ENCODE measurements at regions not wholly inside any gene's neighbourhood (a gene's known extent, or its start where the extent isn't known, plus 50 kb on each side); places are given as distances from the start of the nearest gene placed in this dataset.

GRCh38 chr18:33839452-33840211, 261.6 kb downstream of the ASXL3 start:
- no peaks in the 10 kb centered on the region for H3K27me3 ChIP-seq (ENCODE audit: control insufficient read depth, insufficient read depth, low read length)
- no peak overlapping the region for H3K27ac ChIP-seq (ENCODE audit: low read length)
- ATAC-seq: no peak
- TF ChIP-seq, protein P1, sequence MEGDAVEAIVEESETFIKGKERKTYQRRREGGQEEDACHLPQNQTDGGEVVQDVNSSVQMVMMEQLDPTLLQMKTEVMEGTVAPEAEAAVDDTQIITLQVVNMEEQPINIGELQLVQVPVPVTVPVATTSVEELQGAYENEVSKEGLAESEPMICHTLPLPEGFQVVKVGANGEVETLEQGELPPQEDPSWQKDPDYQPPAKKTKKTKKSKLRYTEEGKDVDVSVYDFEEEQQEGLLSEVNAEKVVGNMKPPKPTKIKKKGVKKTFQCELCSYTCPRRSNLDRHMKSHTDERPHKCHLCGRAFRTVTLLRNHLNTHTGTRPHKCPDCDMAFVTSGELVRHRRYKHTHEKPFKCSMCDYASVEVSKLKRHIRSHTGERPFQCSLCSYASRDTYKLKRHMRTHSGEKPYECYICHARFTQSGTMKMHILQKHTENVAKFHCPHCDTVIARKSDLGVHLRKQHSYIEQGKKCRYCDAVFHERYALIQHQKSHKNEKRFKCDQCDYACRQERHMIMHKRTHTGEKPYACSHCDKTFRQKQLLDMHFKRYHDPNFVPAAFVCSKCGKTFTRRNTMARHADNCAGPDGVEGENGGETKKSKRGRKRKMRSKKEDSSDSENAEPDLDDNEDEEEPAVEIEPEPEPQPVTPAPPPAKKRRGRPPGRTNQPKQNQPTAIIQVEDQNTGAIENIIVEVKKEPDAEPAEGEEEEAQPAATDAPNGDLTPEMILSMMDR (IDR thresholded peaks at IDR 0.05): peak; percentile 76; the same call in 1 of the 2 replicates
- TF ChIP-seq, protein P2, sequence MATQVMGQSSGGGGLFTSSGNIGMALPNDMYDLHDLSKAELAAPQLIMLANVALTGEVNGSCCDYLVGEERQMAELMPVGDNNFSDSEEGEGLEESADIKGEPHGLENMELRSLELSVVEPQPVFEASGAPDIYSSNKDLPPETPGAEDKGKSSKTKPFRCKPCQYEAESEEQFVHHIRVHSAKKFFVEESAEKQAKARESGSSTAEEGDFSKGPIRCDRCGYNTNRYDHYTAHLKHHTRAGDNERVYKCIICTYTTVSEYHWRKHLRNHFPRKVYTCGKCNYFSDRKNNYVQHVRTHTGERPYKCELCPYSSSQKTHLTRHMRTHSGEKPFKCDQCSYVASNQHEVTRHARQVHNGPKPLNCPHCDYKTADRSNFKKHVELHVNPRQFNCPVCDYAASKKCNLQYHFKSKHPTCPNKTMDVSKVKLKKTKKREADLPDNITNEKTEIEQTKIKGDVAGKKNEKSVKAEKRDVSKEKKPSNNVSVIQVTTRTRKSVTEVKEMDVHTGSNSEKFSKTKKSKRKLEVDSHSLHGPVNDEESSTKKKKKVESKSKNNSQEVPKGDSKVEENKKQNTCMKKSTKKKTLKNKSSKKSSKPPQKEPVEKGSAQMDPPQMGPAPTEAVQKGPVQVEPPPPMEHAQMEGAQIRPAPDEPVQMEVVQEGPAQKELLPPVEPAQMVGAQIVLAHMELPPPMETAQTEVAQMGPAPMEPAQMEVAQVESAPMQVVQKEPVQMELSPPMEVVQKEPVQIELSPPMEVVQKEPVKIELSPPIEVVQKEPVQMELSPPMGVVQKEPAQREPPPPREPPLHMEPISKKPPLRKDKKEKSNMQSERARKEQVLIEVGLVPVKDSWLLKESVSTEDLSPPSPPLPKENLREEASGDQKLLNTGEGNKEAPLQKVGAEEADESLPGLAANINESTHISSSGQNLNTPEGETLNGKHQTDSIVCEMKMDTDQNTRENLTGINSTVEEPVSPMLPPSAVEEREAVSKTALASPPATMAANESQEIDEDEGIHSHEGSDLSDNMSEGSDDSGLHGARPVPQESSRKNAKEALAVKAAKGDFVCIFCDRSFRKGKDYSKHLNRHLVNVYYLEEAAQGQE (IDR thresholded peaks at IDR 0.05; ENCODE audit: insufficient read depth in 1 of 2, low read depth in 2 of 2, low read length in 1 of 2): no peak
- no peak for TF ChIP-seq TCF7L2 (IDR thresholded peaks at IDR 0.05; ENCODE audit: low read depth, low read length)
- TF ChIP-seq SIN3A (IDR thresholded peaks at IDR 0.05; ENCODE audit: borderline replicate concordance, insufficient read depth, low read depth, low read length): no peak
- no peak for TF ChIP-seq POLR2AphosphoS5 (IDR thresholded peaks at IDR 0.05; ENCODE audit: low read depth, low read length)
- CTCF ChIA-PET: interaction anchor here (0.6 to 0.8 kb wide), 2 partner anchors 257 to 284 kb away, joined by 3 to 4 read pairs; no protein-coding TSS in a partner anchor
- no peaks in the 10 kb centered on the region; the same call in 1 of the 2 replicates for H3K4me1 ChIP-seq (ENCODE audit: control insufficient read depth, insufficient read depth, low read length)
- POLR2A ChIA-PET: no interaction called here
- H3K4me3 ChIP-seq (ENCODE audit: low read depth in 2 of 2, low read length in 2 of 2): no peak overlapping the region
- no peaks in the 10 kb centered on the region for H3K9me3 ChIP-seq (ENCODE audit: control insufficient read depth, insufficient read depth, low read depth, low read length)
- DNase-seq (ENCODE audit: low read depth, low spot score): no peak
- intact Hi-C loops (cut with micrococcal nuclease; ENCODE audit: unreplicated experiment): no loop called here
- in situ Hi-C loops (cut with HindIII; ENCODE audit: low pct_unique_long_range_greater_than_20kb, low sequenced_read_pairs): no loop called here
- H3K36me3 ChIP-seq (ENCODE audit: control insufficient read depth, insufficient read depth, low read length): no peaks in the 10 kb centered on the region
- BruUV-seq (replicated peaks): no TSS peak

DNA sequence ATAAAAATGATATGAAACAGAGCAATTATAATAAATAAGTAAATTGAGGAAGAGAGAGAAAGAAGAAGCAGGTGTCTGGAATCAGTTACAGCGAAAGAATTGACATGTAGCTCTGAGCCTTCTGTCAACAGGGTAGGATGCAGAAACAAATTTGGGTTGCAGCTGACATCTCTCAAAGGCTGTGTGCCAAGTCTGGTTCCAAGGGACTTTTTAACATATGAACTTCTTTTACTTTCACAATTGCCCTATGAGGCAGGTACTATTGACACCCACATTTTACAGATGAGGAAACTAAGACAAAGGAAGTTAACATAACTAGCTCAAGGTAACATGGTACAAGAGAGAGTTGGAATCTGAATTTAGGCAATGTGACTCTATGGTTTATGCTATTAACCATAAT, 260.0 kb downstream of the ASXL3 start:
- ATAC-seq: no peak
- ChIA-PET POLR2A (no interaction called here), CTCF (no interaction called here)
- H3K27ac ChIP-seq (ENCODE audit: low read length): no peak overlapping the region
- no peaks in the 10 kb centered on the region for H3K27me3 ChIP-seq (ENCODE audit: control insufficient read depth, insufficient read depth, low read length)
- no peaks in the 10 kb centered on the region for H3K9me3 ChIP-seq (ENCODE audit: control insufficient read depth, insufficient read depth, low read depth, low read length)
- no TSS peak for BruUV-seq (replicated peaks)
- H3K4me3 ChIP-seq (ENCODE audit: low read depth in 2 of 2, low read length in 2 of 2): no peak overlapping the region
- no peaks in the 10 kb centered on the region; the same call in 1 of the 2 replicates for H3K4me1 ChIP-seq (ENCODE audit: control insufficient read depth, insufficient read depth, low read length)
- in situ Hi-C loops (cut with HindIII; ENCODE audit: low pct_unique_long_range_greater_than_20kb, low sequenced_read_pairs): no loop called here
- no peaks in the 10 kb centered on the region for H3K36me3 ChIP-seq (ENCODE audit: control insufficient read depth, insufficient read depth, low read length)
- no peak for TF ChIP-seq TCF7L2 (IDR thresholded peaks at IDR 0.05; ENCODE audit: low read depth, low read length)
- TF ChIP-seq, protein P2 (IDR thresholded peaks at IDR 0.05; ENCODE audit: insufficient read depth in 1 of 2, low read depth in 2 of 2, low read length in 1 of 2): no peak
- no peak for TF ChIP-seq SIN3A (IDR thresholded peaks at IDR 0.05; ENCODE audit: borderline replicate concordance, insufficient read depth, low read depth, low read length)
- no peak for TF ChIP-seq POLR2AphosphoS5 (IDR thresholded peaks at IDR 0.05; ENCODE audit: low read depth, low read length)
- TF ChIP-seq, protein P1 (IDR thresholded peaks at IDR 0.05): no peak
- intact Hi-C loops (cut with micrococcal nuclease; ENCODE audit: unreplicated experiment): no loop called here
- no peak for DNase-seq (ENCODE audit: low read depth, low spot score)
